MM.1S (cell line): ENCODE measurements at regions not wholly inside any gene's neighbourhood (a gene's known extent, or its start where the extent isn't known, plus 50 kb on each side); places are given as distances from the start of the nearest gene placed in this dataset.

Experiments used
- EZH2 ChIP-seq: fragments of 300-600 bp; sonication (generic); optimal IDR thresholded peaks from 2 replicates; pipeline ENCODE3; 2017; ENCODE audit warnings: low read depth, mild to moderate bottlenecking, antibody characterized with exemption, low read length, mixed read lengths
- EZH2phosphoT487 ChIP-seq: fragments of 300-600 bp; sonication (generic); IDR thresholded peaks from 2 replicates; pipeline ENCODE4 v1.6.1; 2018; ENCODE audit warnings: antibody characterized with exemption, low read length
- TF ChIP-seq, protein P1 (sequence below): fragments of 300-600 bp; sonication (generic); IDR thresholded peaks from 2 replicates; pipeline ENCODE4 v1.5.1; 2016; ENCODE audit warnings: antibody characterized with exemption, low read length, mixed read lengths

GRCh38 chr7:96591159-96591899, 118.3 kb downstream of the SEM1 start:
- TF ChIP-seq EZH2phosphoT487 (no peak), EZH2 (no peak)
- TF ChIP-seq, protein P1, sequence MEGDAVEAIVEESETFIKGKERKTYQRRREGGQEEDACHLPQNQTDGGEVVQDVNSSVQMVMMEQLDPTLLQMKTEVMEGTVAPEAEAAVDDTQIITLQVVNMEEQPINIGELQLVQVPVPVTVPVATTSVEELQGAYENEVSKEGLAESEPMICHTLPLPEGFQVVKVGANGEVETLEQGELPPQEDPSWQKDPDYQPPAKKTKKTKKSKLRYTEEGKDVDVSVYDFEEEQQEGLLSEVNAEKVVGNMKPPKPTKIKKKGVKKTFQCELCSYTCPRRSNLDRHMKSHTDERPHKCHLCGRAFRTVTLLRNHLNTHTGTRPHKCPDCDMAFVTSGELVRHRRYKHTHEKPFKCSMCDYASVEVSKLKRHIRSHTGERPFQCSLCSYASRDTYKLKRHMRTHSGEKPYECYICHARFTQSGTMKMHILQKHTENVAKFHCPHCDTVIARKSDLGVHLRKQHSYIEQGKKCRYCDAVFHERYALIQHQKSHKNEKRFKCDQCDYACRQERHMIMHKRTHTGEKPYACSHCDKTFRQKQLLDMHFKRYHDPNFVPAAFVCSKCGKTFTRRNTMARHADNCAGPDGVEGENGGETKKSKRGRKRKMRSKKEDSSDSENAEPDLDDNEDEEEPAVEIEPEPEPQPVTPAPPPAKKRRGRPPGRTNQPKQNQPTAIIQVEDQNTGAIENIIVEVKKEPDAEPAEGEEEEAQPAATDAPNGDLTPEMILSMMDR, result no peak
